Lower leg skin (tissue), 3 donors: ENCODE measurements at regions not wholly inside any gene's neighbourhood (a gene's known extent, or its start where the extent isn't known, plus 50 kb on each side); places are given as distances from the start of the nearest gene placed in this dataset.

Experiments
- POLR2A ChIP-seq, 2 donors: fragments of 450-650 bp; IDR thresholded peaks; one replicate each; pipeline ENCODE4 v1.6.1; 2016 to 2017; ENCODE audit warnings: antibody characterized with exemption in 2 of 2, mild to moderate bottlenecking in 1 of 2, moderate library complexity in 1 of 2
- TF ChIP-seq, protein P1 (sequence below), 3 donors: fragments of 450-650 bp; IDR thresholded peaks; one replicate each; pipeline ENCODE4 v1.5.1; 2016; ENCODE audit warnings: antibody characterized with exemption in 3 of 3, mild to moderate bottlenecking in 3 of 3, moderate library complexity in 2 of 3

DNA sequence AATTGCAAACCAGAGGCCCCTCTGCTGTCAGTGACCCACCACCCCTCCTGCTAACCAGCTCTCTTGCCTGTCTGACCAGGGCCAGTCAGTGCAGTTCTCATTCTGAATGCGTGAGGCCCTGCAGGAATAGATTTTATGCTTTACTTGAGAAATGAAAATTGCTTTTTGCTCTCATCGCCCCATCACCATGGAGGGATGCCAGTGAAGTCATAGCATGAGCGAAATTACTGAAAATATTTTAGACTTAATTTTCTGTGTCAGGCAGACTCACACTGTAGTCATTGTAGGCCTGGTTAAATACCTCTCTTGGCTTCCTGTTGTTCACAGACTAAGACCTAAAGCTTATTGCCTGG, 490.5 kb upstream of the CDH5 start:
- TF ChIP-seq, protein P1, sequence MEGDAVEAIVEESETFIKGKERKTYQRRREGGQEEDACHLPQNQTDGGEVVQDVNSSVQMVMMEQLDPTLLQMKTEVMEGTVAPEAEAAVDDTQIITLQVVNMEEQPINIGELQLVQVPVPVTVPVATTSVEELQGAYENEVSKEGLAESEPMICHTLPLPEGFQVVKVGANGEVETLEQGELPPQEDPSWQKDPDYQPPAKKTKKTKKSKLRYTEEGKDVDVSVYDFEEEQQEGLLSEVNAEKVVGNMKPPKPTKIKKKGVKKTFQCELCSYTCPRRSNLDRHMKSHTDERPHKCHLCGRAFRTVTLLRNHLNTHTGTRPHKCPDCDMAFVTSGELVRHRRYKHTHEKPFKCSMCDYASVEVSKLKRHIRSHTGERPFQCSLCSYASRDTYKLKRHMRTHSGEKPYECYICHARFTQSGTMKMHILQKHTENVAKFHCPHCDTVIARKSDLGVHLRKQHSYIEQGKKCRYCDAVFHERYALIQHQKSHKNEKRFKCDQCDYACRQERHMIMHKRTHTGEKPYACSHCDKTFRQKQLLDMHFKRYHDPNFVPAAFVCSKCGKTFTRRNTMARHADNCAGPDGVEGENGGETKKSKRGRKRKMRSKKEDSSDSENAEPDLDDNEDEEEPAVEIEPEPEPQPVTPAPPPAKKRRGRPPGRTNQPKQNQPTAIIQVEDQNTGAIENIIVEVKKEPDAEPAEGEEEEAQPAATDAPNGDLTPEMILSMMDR (IDR thresholded peaks at IDR 0.05), result no peak
- no peak for TF ChIP-seq POLR2A (IDR thresholded peaks at IDR 0.05)
